ENCODE measurements at regions not wholly inside any gene's neighbourhood (a gene's known extent, or its start where the extent isn't known, plus 50 kb on each side); places are given as distances from the start of the nearest gene placed in this dataset.

DNA sequence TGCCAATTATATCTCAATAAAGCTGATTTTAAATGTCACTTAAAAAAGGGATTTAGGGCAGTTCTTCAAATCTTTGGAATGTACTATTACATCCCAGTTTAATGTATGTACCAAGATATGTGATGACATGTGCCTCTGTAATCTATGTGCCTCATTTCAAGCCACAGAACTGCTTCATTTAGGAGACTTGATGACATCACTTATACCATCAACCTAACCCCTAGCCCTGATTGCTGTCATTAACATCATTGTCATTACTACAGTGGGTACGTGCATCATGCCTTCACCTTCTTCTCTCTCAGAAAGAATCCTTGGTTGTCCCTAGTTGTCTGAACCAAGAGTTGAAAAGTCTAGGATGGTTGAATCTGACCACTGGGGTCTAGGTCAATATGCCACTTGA lies 134.3 kb upstream of the RAB11FIP2 start:
- DNase-seq (ENCODE audit: low spot score): no peak

DNA sequence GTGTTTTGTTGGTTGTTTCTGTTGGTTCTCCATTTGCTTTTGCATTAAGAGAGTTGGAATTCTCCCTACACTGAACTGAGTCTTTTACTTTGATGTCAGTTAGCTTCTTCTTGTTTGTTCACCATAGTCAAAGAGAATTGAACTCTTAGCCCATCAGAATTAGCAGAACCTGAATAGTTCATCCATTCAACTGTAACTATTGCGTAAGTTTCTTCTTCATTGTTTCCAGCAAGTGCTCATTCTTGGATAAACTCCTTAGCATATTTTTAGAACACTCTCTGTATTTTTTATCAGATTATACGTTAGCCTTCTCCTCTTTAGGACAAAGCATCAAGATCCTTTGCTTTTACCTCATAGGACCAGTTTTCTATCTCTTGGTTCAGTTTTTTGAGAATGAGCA lies 128.4 kb upstream of the RAB11FIP2 start:
- DNase-seq (ENCODE audit: low spot score): no peak

DNA sequence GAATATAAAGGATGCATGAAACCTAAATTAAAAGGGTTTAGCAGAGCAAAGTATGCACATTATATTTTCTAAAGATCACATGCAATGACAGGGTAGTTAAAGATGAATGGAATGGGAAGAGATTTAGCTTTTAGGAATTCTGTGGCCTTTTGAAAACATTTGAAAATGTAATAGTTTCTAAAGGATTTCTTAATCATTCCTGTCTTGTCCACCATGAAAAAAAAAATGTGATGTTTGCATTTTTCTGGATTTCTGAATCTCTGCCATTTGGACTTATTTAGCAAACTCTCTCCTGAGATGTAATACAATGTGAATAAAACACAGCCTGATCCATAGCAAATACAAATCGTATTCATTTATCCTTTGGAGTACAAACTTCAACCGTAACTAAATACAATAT lies 126.6 kb upstream of the RAB11FIP2 start:
- DNase-seq (ENCODE audit: low spot score): no peak

DNA sequence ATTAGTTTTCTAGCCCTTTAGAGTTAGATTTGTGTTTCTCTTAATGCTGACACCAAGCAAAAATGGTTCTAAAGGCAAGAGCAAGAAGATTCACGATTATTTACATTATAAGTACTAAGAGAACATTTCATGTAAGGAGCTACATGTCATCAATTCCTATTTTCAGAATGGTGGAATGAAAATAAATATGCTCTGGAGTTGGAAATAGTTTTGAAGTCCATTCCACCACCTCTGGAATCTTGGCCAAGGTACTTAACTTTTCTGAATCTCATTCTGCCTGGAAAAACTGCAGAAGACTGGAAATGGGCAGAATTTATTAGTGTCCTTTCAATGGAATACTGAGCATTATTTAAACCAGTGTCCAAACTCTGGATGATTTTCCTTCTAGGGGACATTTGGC lies 125.1 kb upstream of the RAB11FIP2 start:
- no peak for DNase-seq (ENCODE audit: low spot score)

DNA sequence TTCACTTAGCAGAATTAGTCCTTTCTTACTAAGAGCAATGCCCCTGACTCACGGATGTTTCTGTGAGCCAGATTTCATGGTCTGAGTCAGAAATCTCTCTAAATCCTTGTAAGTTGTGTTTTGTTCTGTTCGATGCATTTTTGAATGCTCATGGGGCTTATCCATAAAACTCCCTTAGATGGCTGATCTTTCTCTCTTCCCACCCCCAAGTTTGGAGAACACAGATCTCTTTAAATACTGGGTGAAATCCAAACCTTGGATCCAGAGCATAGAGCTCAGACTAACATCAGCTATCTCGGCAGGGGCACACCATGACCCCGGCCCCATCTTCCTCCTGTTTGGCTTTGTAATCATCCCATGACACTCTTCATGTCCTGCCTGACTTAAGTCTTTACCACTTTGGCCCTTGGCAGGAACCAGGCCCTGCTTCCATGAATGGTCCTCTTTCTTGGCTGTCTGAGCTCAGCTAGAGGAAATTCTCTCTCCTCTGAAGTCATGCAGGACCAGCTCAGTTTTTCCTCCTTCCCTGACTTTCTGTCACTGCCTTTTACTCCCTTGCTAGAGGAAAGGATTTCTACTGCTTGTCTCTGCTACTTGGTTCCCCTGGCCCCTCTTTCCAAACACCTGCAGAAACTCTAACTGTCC lies 120.4 kb upstream of the RAB11FIP2 start:
- DNase-seq (ENCODE audit: low spot score): no peak

DNA sequence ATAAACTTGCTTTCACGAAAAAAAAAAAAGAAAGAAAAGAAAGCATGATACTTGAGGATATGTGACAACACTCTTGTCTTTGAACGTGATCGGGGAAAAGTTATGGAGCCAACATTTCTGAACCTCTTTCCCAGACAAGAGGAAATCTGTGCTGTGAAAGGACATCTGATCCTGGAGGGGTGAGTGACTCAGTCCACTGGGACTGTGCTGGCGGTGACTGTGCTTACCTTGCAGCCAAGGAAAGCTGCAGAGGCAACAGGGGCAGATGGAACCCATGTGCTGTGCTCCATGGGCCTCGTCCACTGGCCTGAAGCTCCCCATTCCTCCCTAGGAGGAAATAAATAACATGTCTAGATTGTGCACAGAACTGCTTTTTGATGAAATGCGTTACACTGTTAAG lies 116.5 kb upstream of the RAB11FIP2 start:
- no peak for DNase-seq (ENCODE audit: low spot score)

DNA sequence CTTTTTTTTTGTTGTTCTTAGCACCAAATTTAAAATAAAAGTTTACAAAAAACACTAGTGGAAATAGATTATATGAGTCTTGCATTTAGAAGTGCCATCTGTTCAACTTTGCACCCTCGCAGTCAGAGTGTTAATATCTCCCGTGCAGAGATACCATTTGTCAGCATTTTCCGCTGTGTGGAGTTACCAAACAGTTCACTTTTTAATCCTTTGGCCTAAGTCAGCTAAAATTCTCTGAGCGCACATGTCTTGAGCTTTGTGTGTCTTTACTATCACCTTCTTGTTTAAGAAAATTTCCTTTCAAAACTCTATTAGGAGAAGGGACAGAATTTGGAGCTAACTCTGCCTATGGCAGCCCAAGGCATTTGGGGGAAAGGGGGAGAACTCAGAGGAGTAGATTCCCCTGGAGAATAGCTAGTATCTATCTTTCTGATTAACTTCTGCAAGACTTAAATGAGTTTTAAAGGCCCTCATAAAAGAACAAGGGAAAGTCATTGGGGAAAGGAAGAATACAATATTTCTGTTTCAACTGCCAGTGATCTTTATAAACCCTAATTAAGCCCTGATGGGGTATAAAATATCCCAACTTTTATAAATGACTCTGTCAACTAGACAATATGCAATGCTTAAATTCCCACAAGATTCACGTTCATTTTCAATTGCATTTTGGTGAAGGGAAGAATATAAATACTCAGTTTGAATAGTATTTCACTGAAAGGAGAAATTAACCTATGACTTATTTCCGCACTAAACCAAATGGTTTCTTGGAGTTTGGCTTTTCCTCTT lies 114.9 kb upstream of the RAB11FIP2 start:
- no peak for DNase-seq (ENCODE audit: low spot score)

DNA sequence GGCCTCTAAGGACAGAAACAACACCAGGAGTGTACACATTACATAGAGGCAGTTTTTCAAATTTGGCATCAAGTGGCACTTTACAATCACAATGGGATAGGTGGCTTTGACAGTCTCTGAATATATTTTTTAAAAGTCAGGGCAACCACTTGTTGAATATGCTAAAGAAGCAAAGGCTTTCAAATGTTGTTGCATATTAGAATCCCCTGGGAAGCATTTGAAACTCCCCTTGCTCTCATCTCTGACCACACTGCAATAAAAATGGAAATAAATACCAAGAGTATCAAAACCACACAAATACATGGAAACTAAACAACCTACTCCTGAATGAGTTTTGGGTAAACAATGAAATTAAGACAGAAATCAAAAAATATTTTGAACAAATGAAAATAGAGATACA lies 106.5 kb upstream of the RAB11FIP2 start:
- DNase-seq (ENCODE audit: low spot score): no peak

DNA sequence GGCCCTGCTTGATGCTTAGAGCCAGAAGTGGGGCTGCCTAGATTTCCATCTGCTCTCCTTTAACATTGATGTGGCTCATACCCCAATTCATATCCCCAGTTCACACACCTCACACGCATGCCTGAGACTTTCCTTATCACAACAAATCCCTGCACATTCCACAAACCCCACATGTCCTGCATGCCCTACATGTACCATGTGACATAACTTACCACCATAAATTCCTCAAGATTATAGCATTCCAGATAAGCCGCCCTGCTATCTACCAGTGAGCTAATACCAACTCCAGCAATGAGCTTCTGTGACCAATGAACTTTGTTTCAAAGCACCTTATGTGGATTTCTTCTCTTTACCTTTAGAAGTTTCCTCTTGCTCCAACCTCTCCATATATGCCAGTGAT lies 104.7 kb upstream of the RAB11FIP2 start:
- DNase-seq (ENCODE audit: low spot score): no peak

DNA sequence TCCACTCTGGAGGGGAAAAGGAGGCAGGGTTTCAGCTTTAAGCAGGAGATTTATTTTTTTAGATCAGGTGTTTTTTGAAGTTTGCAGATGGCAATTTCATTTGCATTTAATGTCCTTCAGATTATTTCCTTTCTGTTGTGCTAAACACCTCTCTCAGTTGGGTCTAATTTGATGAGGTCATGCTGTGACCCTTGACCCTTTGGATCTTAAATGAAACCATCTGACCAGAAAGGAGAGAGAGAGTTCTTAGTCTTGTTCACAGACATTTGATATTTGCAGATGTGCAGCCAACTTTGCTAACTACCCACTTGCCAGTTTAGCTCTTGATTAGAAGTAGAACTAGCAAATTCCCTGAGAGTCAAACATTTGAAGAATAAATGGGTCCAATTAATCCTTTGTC lies 101.5 kb upstream of the RAB11FIP2 start:
- DNase-seq (ENCODE audit: low spot score): no peak

DNA sequence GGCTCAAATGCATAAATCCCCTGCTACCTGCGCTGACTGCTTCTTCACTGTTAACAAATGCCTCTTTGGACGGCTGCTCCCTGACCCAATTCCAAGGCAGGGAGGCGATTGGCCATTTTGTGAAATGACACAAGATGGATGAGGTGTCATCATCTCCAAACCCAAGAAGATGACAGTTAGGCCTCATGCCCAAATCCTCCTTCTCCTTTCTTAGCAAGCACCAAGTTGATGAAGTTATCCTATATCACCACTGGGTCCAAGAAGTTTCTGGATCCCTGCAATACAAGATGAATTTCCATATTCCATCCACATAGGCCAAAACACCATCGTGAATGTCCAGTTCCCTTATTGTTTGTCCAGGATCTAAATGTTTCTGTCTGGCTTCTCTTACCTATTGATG lies 98.5 kb upstream of the RAB11FIP2 start:
- DNase-seq (ENCODE audit: low spot score): no peak

DNA sequence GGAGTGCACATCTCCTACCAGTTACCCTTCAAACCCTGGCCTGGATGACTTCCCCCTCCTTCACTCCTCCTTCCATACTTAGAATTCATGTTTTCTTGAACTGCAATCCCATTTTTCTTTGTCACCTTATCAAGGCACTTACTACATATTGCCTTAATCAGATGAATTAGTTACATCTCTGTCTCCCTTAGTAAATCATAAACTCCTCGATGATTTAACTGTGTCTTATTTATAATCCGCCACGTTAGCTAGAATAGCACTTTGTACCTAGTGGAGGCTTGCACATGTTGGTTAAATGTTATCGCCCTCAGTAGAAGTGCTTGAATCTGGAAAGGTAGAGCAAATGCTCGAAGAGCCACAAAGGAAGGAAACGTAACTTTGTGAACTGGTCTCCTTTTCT lies 94.7 kb upstream of the RAB11FIP2 start:
- no peak for DNase-seq (ENCODE audit: low spot score)

DNA sequence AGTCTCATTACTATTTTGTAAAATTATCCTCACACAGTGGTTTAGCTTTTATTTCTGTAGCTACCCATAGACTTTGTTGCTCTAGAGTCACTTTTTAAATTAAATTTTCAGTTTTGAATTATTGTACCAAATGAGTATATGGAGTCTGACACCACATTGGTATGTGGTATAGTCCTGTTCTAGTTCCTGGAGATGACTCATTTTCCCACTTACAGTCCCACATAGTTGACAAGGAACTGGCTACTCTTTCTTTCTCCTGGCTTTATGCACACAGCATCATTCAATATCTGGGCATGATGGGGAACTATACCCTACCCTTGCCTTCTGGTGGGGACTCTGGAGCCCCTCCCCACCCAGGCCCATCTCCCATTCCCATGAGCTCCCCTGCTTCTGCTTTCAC lies 92.6 kb upstream of the RAB11FIP2 start:
- DNase-seq (ENCODE audit: low spot score): no peak

DNA sequence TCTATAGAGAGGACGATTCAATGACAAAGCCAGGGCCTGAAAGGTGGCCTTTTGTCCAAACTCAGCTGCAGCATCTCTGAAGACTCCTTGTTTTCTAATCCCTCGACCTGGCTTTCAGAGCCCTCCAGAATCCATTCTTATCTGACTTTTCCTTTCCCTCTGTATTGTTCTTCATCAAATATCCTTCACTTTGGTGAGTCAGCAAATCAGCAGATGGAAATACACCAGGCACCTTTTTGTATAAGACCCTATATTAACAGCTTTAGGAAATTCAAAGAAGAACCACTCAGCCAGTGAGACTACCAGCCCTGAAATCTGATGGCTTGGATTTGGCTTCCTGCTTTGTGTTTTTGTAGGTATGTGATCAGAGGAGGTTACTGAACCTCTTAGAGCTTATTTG lies 81.9 kb upstream of the RAB11FIP2 start:
- DNase-seq (ENCODE audit: low spot score): no peak

DNA sequence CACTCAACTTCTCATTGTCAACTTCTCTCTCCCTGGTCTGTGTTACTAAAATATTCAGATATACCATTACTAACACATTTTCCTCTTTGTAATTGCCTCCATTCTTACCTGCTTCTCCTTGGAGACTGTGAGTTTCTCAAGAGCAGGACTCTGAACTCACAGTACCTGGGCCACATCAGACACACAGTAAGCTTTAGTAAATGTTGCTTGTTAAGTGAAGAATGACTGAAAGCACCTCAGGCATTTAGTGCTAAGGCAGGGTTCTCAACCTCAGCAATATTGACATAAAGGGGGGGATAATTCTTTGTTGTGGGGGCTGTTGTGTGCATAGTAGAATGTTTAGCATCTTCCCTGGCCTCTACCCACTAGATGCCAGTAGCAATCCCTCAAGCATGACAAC lies 72.0 kb upstream of the RAB11FIP2 start:
- DNase-seq (ENCODE audit: low spot score): no peak

DNA sequence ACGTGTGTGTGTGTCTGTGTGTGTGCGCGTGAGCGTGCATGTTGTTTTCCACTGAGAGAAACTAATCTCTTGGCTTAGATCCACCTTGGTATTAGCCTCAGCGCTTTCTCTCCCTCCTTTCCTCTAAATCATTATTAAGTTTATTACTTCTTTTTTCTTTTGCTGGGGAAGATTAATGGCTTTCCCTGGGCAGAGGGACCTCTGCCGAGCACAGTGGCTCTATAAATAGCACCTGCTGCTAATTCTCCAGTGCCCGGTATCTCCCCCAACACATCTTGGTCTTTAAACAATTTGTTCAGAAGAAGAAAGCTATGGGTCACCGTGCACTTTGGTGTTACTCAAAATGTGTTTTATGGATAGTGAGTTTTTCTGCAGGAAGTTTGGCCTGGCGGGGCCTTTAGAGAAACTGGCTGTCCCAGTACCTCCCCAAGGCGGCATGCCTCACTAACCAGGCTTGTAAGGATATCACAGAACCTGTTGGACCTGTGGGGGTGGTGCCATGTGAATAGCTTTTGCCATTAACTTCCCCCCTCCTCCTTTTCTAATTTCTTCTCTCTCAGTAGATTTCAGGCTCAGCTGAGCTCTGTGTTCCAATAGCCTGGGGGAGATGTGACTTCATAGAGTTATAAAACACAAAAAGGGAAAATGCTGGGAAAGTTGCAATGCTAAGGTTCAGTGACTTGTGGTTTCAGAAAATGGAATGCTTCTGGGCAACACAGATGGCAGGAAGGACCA lies 70.1 kb upstream of the RAB11FIP2 start:
- no peak for DNase-seq (ENCODE audit: low spot score)

DNA sequence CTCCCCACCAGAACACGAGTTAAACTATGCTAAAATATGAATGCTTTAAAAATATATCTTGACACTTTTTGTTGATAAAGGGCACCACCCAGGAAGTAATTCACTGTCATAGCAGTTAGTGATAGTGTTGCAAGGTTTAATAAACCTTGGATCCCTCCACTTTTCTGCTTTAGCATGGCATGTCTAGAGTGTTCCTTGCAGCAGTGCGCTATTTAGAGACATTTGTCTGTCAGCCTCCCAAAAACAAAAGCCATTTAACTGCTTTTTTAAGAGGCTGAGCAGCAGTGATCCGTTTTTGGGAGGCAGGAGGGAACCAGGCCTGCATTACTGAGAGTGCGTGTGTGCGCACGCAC lies 69.6 kb upstream of the RAB11FIP2 start:
- no peak for DNase-seq (ENCODE audit: low spot score)

DNA sequence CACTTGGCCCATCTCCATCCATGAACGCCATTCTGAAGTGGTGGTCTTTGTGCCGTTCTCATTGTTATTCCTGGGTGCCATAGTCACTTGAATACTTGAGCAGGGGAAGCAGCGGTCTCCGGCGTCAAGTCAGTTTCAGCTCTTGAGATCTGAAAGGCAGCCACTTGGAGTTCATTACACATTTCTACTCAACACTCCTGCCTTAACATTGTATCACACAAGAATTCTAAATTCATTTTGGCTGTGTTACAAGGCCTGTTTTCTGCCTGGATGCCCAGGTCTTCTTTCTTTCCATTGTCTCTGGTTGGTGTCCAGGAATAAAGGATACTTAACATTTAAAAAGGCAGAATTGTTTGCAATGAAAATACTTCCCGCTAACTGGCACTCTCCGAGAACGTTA lies 69.0 kb upstream of the RAB11FIP2 start:
- DNase-seq (ENCODE audit: low spot score): no peak

DNA sequence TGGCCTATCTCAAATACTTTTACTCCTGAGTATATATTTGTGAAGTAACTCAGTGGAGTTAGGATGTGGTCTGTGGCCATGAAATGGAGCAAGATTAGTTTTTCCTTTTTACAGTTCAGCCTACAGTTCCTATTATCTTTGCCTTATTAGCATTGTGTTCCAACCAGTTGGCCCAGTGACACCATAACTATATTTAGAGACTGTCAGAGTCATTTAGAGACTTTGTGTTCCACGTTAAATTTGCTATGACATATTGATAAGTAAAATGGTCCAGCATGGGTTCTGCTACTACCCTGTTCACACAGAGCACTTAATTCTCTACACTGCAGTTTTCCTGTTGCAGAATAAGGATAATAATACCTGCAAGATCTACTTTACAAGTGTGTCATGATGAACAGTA lies 68.3 kb upstream of the RAB11FIP2 start:
- DNase-seq (ENCODE audit: low spot score): no peak

DNA sequence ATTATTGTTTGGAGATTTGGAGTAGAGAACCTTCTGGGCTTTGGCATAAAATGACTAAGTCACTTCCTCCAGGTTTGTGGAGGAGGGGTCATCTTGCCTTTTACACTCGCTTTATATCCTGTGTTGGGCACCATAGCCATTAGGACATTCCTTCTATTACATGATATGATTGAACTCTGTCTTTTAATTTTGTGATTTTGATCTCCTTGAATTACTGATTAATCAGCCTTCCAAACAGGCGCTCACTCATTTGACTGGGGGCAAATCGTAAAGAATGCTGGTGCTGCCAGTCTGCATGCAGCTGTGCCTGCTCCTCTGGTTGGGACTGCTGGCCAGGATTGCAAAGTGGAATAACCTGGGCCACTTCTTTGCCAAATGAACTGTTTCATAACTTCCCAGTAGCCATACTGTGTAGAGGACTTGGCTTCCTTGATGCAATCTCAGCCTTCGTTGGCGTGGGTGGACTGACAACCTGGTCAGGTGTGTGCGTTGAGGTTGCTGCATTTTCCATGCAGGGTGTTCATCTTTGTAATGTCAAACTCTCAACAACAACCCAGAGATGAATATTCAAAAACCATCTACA lies 65.9 kb upstream of the RAB11FIP2 start:
- DNase-seq (ENCODE audit: low spot score): no peak

DNA sequence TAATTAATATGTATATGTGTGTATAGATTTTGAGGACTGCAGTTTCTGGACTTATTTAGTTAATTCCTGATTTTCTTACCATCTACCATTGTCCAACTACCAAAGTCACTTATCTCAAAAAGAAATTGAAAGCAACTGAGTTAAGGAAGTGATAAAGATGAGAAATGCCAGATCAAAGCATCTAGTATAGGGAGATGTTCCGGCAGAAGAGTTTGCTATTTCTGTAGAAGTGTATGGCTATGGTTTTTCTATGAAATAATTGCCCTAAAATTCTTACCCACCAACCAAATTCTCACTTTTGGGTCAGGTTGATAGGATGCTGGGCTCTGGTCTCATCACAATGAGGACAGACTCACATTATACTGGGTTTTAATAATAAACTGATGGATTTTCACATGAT lies 64.0 kb upstream of the RAB11FIP2 start:
- DNase-seq (ENCODE audit: low spot score): no peak

DNA sequence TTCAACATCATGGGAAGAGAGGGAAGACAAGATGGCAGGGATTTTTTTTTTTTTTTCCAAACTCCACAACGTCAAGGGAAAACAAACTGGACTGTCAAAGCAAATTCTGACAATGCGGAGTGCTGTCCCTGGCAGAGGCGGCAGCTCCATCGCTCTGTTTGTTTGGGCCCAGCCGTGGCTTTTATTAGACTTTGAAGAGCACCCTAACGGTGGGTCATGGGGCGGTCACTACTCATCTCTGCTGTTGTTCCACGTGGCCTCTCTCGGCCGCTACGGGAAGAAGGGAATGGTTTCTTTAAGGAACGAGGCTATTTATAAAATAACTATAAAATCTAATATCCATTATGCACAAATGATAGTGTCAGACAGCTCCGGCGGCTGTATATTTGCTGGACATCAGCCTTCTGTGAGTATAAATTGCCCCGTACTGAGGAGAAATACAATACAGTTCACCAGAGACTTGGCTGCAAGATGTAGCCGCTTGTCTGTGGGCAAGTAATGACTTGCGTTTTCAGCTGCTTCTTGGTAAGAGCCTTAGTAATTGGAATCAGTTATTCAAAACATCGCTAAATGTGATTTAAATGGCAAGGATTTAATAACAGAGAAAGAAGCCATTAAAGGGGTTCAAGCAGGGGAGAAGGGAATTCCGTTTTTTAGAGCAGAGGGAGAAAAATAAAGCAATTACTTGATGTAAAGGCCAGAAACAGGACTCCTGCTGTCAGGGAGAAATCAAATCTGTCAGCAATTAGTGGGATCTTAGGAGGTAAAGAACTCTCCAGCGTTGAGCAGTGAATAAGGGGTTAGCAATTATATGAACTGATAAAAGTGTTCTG lies 61.7 kb upstream of the RAB11FIP2 start:
- no peak for DNase-seq (ENCODE audit: low spot score)
